IPS-20b (cell line): ENCODE measurements at regions not wholly inside any gene's neighbourhood (a gene's known extent, or its start where the extent isn't known, plus 50 kb on each side); places are given as distances from the start of the nearest gene placed in this dataset.

Source experiments
- H3K27ac ChIP-seq: one replicate; pipeline ENCODE4 v1.5.1; 2013; ENCODE audit warnings: low read length
- H3K27me3 ChIP-seq: 2 replicates; pipeline ENCODE4 v1.6.1; 2013; ENCODE audit warnings: mild to moderate bottlenecking, low read length, inconsistent platforms; ENCODE audit not compliant: insufficient read depth
- H3K36me3 ChIP-seq: 2 replicates; pipeline ENCODE4 v1.6.1; 2013; ENCODE audit warnings: low read depth, mild to moderate bottlenecking, inconsistent platforms, low read length, moderate library complexity; ENCODE audit not compliant: insufficient read depth
- H3K4me1 ChIP-seq: 2 replicates; pipeline ENCODE4 v1.6.1; 2013; ENCODE audit warnings: mild to moderate bottlenecking, control low read depth, inconsistent platforms, low read length, moderate library complexity; ENCODE audit not compliant: insufficient read depth
- H3K4me3 ChIP-seq: 2 replicates; pipeline ENCODE4 v1.5.1; 2013; ENCODE audit warnings: mild to moderate bottlenecking, low read length, inconsistent platforms
- H3K9ac ChIP-seq: 2 replicates; pipeline ENCODE4 v1.6.1; 2013; ENCODE audit warnings: low read depth, mild to moderate bottlenecking, inconsistent platforms, low read length, moderate library complexity
- H3K9me3 ChIP-seq: 2 replicates; pipeline ENCODE4 v1.6.1; 2013; ENCODE audit warnings: mild to moderate bottlenecking, low read depth, low read length, inconsistent platforms; ENCODE audit not compliant: insufficient read depth

DNA sequence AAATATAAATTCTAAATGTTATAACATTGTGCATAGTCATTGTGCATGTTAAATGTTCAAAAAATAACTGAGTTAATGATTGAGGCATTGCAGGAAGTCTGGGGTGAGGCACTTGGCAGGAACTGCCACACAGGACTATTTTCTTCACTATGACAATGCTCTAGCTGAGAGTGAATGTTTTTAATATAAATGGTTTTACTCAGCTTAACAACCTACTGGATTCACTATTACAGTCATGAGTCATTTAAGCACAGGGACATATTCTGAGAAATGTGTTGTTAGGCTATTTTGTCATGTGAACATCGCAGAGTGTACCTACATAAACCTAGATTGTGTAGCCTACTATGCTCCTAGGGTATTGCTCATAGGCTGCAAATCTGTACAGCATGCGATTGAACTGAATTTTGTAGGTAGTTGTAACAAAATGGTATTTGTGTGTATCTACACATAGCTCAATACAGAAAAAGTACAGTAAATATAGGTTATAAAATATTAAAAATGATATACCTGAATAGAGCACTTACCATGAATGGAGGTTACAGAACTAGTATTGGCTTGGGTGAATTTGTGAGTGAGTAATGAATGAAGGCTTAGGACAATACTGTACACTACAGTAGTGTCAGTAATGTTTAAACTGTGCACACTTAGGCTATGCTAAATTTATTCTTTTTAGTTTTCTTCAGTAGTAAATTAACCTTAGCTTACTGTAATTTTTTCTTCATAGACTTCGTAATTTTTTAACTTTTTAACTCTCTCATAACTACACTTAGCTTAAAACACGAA lies 346.1 kb upstream of the PTGER4 start:
- Histone ChIP-seq H3K4me3 (no peak overlapping the region), H3K4me1 (no peaks in the 10 kb centered on the region), H3K36me3 (no peaks in the 10 kb centered on the region), H3K9ac (no peak overlapping the region), H3K27me3 (no peaks in the 10 kb centered on the region), H3K27ac (no peak overlapping the region), H3K9me3 (no peaks in the 10 kb centered on the region)

DNA sequence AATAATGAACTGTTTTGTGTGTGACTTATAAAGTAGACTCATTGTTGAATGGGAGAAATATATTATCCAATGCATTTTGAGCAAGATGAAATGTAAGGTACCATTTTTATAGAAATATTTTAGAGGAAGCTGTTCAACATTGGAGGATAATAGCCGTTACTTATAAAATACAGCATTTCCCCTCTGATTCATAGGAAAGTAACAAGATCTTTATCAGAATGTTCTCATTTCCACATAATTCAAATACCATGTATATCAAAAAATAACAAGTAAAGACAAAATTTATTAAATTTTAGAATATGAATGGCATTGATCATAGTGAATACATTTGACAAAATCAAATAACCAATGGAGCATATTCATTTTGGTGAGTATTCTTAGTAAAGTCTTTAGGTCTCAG lies 346.7 kb upstream of the PTGER4 start:
- no peaks in the 10 kb centered on the region for H3K4me1 ChIP-seq
- no peaks in the 10 kb centered on the region for H3K9me3 ChIP-seq
- H3K4me3 ChIP-seq = no peak overlapping the region
- H3K27me3 ChIP-seq = no peaks in the 10 kb centered on the region
- H3K27ac ChIP-seq = no peak overlapping the region
- H3K36me3 ChIP-seq = no peaks in the 10 kb centered on the region
- H3K9ac ChIP-seq = no peak overlapping the region

DNA sequence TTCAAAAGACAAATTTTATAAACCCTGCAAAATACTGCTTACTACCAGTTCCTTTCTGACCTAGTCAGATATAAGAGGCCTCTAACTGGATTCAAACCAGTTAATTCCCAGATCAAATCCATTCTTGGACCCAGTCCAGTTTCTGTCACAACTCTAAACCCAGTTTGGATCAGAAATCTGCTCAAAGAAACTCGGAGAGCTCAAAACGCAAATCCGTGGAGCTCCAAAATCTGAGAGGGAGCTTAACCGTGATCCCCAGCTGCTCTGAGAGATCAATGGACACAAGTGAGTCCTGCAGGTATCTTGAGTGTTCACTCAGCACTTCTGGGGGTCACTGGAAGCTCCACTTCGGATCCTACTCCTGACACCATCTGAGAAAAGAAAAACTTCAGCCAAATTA lies 348.1 kb upstream of the PTGER4 start:
- Histone ChIP-seq H3K9me3 (no peaks in the 10 kb centered on the region), H3K4me3 (no peak overlapping the region), H3K9ac (no peak overlapping the region), H3K4me1 (no peaks in the 10 kb centered on the region), H3K36me3 (no peaks in the 10 kb centered on the region), H3K27ac (no peak overlapping the region), H3K27me3 (no peaks in the 10 kb centered on the region)

DNA sequence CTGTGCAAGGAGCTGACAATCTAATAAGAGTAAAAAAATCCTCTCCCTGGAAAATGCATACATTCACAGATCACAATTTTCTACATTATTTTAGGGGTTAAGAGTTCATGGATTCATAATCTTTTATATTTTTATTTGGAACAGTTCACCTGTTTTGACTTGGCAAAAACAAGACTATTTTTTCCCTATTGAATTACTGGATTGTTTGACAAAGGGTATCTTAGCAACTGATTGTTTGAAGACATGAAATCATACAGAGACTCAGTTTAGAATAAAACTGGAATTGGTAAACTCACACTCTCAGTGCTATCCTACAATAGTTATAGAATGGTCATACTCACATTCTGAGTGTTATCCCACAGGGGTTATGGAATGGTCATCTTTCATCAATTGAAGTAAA lies 358.2 kb upstream of the PTGER4 start:
- Histone ChIP-seq H3K4me1 (no peaks in the 10 kb centered on the region), H3K36me3 (no peaks in the 10 kb centered on the region), H3K27me3 (no peaks in the 10 kb centered on the region), H3K27ac (no peak overlapping the region), H3K4me3 (no peak overlapping the region), H3K9me3 (no peaks in the 10 kb centered on the region), H3K9ac (no peak overlapping the region)

DNA sequence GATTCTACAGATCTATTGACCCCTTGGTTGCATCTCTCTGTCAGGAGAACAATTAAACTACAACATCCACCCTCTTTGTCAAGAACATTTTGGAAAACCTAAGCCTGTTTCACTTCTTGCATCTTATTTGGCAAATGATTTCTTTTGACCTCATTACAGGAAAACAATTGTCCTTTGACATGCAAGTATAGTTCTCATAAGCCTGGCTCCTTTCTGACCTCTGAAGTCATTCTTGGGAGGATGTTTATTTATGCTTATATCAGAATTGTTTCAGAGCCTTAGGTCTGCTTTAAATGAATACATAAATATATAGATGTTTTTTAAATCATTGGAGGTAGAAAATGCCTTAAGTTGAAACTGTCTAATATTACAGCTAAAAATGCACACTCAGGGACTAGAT lies 361.3 kb upstream of the PTGER4 start:
- H3K4me1 ChIP-seq = no peaks in the 10 kb centered on the region

DNA sequence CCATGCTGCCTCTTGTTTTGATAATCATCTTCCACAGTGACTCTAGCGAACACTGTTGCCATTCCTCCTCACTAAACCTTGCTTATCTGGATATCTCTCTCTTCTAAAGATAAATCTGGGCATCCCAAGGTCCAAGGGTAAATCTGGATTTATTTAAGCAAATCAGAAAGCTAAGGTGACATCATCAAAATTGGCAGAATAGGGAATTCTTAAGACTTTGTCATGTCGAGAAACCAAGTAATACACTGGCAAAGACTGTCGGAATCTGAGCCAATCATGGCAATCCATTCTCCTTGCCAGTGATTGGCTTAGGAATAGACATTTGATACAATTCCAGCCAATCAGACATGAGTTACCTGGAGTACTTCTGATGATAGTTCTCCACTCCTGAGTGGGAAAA lies 362.7 kb upstream of the PTGER4 start:
- Histone ChIP-seq H3K27ac (no peak overlapping the region), H3K9me3 (no peaks in the 10 kb centered on the region), H3K36me3 (no peaks in the 10 kb centered on the region), H3K4me1 (no peaks in the 10 kb centered on the region), H3K4me3 (no peak overlapping the region), H3K27me3 (no peaks in the 10 kb centered on the region), H3K9ac (no peak overlapping the region)

More for the DNA sequence above, 361.3 kb upstream of the PTGER4 start:
- Histone ChIP-seq H3K9ac (no peak overlapping the region), H3K27ac (no peak overlapping the region), H3K27me3 (no peaks in the 10 kb centered on the region), H3K9me3 (no peaks in the 10 kb centered on the region), H3K4me3 (no peak overlapping the region), H3K36me3 (no peaks in the 10 kb centered on the region)

DNA sequence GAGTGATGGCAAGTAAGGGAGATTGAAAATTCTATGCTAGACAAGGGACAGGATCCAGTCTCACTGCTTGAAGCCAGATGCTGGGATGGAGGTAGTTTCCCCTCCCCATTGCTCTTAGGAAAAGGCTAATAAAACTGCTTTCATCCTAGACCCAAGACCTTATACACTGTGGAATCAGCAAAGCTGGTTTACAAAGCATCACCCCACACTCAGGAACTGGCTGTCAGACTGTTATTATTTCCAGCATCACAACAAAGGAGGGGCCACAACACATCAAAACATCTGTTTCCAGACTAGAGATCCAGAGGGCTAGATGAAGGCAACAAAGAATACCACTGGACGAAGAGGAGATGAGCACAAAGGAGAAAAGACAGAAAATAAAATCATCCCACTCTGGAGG lies 364.6 kb upstream of the PTGER4 start:
- no peaks in the 10 kb centered on the region for H3K36me3 ChIP-seq
- no peak overlapping the region for H3K27ac ChIP-seq
- no peak overlapping the region for H3K9ac ChIP-seq
- H3K9me3 ChIP-seq = no peaks in the 10 kb centered on the region
- H3K4me1 ChIP-seq = no peaks in the 10 kb centered on the region
- no peaks in the 10 kb centered on the region for H3K27me3 ChIP-seq
- H3K4me3 ChIP-seq = no peak overlapping the region

DNA sequence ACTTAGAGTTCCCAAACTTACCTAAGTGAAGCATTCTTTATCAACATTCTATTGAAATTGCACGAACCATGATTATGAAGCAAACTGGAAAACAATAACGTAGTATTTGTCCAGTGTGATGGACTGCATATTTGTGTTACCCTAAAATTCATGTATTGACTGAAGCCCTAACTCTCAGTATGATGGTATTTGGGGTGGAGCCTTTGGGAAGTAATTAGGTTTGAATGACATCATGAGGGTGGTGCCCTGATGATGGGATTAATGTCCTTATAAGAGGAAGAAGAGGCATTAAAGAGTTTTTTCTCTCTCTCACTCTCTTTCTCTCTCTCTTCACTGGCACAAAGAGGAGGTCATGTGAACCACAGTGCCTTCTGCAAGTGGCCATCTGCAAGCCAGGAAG lies 365.4 kb upstream of the PTGER4 start:
- H3K36me3 ChIP-seq = no peaks in the 10 kb centered on the region
- no peaks in the 10 kb centered on the region for H3K27me3 ChIP-seq
- H3K4me3 ChIP-seq = no peak overlapping the region
- no peaks in the 10 kb centered on the region; the same call in 1 of the 2 replicates for H3K4me1 ChIP-seq
- no peak overlapping the region for H3K9ac ChIP-seq
- H3K9me3 ChIP-seq = no peaks in the 10 kb centered on the region
- H3K27ac ChIP-seq = no peak overlapping the region

DNA sequence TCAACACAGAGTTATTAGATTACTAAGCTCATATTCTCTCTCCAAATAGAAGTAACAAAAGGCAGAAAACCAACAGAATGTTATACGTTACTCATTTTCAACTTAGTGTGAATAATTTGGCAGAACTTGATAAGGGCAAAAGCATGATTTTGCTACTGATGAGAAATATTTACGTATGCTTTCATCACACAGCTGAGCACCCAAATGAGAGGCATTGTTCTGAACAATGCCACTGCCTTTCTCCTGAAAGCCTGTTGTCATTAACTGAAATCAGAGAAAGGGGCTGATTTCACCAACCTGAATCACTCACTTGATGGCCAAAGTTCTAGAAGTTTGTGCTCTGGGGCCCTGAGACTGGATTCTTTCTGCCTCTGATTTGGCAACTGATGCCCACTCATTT lies 367.5 kb upstream of the PTGER4 start:
- H3K27ac ChIP-seq = no peak overlapping the region
- H3K36me3 ChIP-seq = no peaks in the 10 kb centered on the region
- no peak overlapping the region for H3K9ac ChIP-seq
- no peak overlapping the region for H3K4me3 ChIP-seq
- no peaks in the 10 kb centered on the region for H3K27me3 ChIP-seq
- H3K4me1 ChIP-seq = peaks cover 6% of the 10 kb centered on the region; the same call in 1 of the 2 replicates
- no peaks in the 10 kb centered on the region for H3K9me3 ChIP-seq

DNA sequence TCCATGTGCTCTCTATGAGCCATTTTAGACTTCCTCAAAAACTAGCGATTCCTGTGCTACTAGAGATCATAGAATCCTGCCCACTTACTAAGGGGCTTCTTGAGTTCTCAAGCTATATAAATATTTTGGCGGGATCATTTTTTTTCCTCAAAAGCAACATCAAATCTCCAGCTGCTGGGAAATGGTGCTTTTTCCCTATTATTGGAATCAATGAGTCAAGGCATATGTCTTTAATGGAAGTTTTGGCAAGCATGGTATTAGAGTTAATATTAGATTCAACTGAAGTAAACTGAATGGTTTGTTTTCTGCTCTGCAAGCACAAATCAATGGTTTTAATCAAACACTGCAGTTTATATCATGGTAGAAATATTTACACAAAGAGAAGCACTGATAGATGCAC lies 369.9 kb upstream of the PTGER4 start:
- no peaks in the 10 kb centered on the region for H3K9me3 ChIP-seq
- no peak overlapping the region for H3K27ac ChIP-seq
- H3K9ac ChIP-seq = no peak overlapping the region
- H3K36me3 ChIP-seq = no peaks in the 10 kb centered on the region
- H3K4me3 ChIP-seq = no peak overlapping the region
- H3K27me3 ChIP-seq = no peaks in the 10 kb centered on the region
- peaks cover 11% of the 10 kb centered on the region; the same call in 1 of the 2 replicates for H3K4me1 ChIP-seq

DNA sequence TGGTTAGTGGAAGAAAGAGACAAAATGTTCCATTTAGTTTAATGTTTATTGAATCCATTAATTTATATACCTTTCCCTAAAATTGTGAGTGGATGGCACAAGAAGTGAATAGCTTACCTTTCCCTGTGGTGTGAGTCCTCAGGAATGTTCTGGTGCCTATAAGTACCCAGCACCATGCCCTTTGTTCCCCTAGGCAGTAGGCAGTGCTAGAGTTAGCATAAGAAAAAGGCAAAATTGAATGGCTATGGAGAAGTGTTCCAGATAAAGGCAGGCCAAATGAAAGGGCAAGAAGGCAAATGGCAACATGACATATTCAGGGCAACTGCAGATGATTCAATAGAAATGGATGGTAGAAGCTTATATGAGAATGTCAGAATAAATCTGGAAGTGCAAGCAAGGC lies 370.8 kb upstream of the PTGER4 start:
- H3K27me3 ChIP-seq = no peaks in the 10 kb centered on the region
- no peak overlapping the region for H3K4me3 ChIP-seq
- H3K9ac ChIP-seq = no peak overlapping the region
- peaks cover 11% of the 10 kb centered on the region; the same call in 1 of the 2 replicates for H3K4me1 ChIP-seq
- no peaks in the 10 kb centered on the region for H3K36me3 ChIP-seq
- no peak overlapping the region for H3K27ac ChIP-seq
- H3K9me3 ChIP-seq = no peaks in the 10 kb centered on the region

DNA sequence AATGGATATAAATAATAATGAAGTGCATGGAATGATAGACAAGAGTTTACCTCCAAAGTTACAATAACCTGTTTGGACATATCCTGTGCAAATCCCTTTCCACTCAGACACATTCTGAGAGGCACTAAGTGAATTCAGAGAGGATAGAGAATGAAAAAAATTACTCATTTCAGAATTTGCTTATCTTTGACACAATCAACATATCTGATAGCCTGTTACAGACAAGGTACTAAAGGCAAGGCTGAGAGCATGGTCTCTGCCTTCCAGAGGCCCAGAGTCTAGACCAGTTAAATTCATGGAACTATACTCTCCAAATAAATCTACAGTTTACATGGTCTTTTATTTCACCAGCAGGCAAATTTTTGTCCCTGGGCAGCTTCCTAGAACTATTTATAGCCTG lies 371.8 kb upstream of the PTGER4 start:
- H3K36me3 ChIP-seq = no peaks in the 10 kb centered on the region
- H3K4me3 ChIP-seq = no peak overlapping the region
- H3K9ac ChIP-seq = no peak overlapping the region
- H3K4me1 ChIP-seq = peaks cover 11% of the 10 kb centered on the region; the same call in 1 of the 2 replicates
- no peak overlapping the region for H3K27ac ChIP-seq
- H3K27me3 ChIP-seq = no peaks in the 10 kb centered on the region
- no peaks in the 10 kb centered on the region for H3K9me3 ChIP-seq
